B cell (primary cell): ENCODE measurements at regions not wholly inside any gene's neighbourhood (a gene's known extent, or its start where the extent isn't known, plus 50 kb on each side); places are given as distances from the start of the nearest gene placed in this dataset.

Experiments
- ATAC-seq: fragments of 200-7000 bp; cut with Tn5 transposase; one replicate; pipeline ENCODE4 v1.10.0; 2021; ENCODE audit warnings: low read depth, mild to moderate bottlenecking, moderate number of reproducible peaks, moderate library complexity
- CTCF ChIA-PET: fragments of 350-600 bp; sonication (Branson Sonifier 250); formaldehyde crosslinking; loops from one replicate; lab custom pipeline; 2021; ENCODE audit warnings: antibody characterized with exemption, inconsistent platforms; lab: Charles Lee
- POLR2A ChIA-PET: fragments of 350-600 bp; sonication (Branson Sonifier 250); formaldehyde crosslinking; loops from one replicate; lab custom pipeline; 2021; ENCODE audit warnings: antibody characterized with exemption; lab: Charles Lee
- DNase-seq: peaks from one replicate; pipeline ENCODE4 v3.0.0; 2013
- H2AFZ ChIP-seq: 2 replicates; pipeline ENCODE4 v1.6.1; 2012; ENCODE audit warnings: mild to moderate bottlenecking, low read depth, low read length; ENCODE audit not compliant: insufficient read depth, poor library complexity, severe bottlenecking
- H3K27ac ChIP-seq, 2 donors: 1 replicate in 1 of 2; 2 replicates in 1 of 2; pipeline ENCODE4 v1.5.1; 2012 to 2013; ENCODE audit warnings: low read length in 2 of 2, mild to moderate bottlenecking in 2 of 2, moderate library complexity in 1 of 2
- H3K27me3 ChIP-seq, 4 experiments: fragments of 200-600 bp in 1 of 4; sonication (generic) in 1 of 4; replicated peaks in 1 of 4; 1 replicate in 2 of 4; 2 replicates in 2 of 4; pipeline versions ENCODE4 v1.6.1 to v1.7.0; 2013 to 2016; ENCODE audit warnings: low read length in 3 of 4, mild to moderate bottlenecking in 2 of 4, mixed read lengths in 1 of 4, moderate library complexity in 1 of 4; ENCODE audit not compliant: insufficient read depth in 4 of 4, control insufficient read depth in 3 of 4; ENCODE audit errors: control extremely low read depth in 1 of 4
- H3K36me3 ChIP-seq, 2 experiments: replicated peaks in 1 of 2; 1 replicate in 1 of 2; 2 replicates in 1 of 2; pipeline versions ENCODE4 v1.6.1 to v1.7.1; 2013; ENCODE audit warnings: low read length in 1 of 2; ENCODE audit not compliant: insufficient read depth in 2 of 2, control insufficient read depth in 1 of 2; ENCODE audit errors: control extremely low read depth in 1 of 2, extremely low read depth in 1 of 2
- H3K4me1 ChIP-seq, 2 donors: fragments of 200-600 bp in 1 of 2; sonication (generic) in 1 of 2; 1 replicate in 1 of 2; 2 replicates in 1 of 2; pipeline versions ENCODE4 v1.5.1 to v1.6.1; 2013 to 2017; ENCODE audit warnings: low read length in 2 of 2; ENCODE audit not compliant: control insufficient read depth in 2 of 2, insufficient read depth in 2 of 2
- H3K4me2 ChIP-seq: replicated peaks from 2 replicates; pipeline ENCODE3; 2012; ENCODE audit warnings: mild to moderate bottlenecking, low read depth, low read length; ENCODE audit not compliant: poor library complexity, severe bottlenecking
- H3K4me3 ChIP-seq, 5 experiments: fragments of 200-600 bp in 1 of 5; sonication (generic) in 1 of 5; 1 replicate in 3 of 5; 2 replicates in 2 of 5; pipeline versions ENCODE4 v1.5.1 to v1.7.0; 2011 to 2016; ENCODE audit warnings: low read length in 4 of 5, mild to moderate bottlenecking in 4 of 5, low read depth in 2 of 5, control low read depth in 1 of 5, moderate library complexity in 1 of 5; ENCODE audit not compliant: insufficient read depth in 1 of 5; ENCODE audit errors: control extremely low read depth in 1 of 5, extremely low read depth in 1 of 5
- H3K79me2 ChIP-seq: fragments of 200-600 bp; sonication (generic); one replicate; pipeline ENCODE4 v1.6.0; 2016; ENCODE audit warnings: low read length; ENCODE audit not compliant: control insufficient read depth, insufficient read depth
- H3K9ac ChIP-seq: fragments of 200-600 bp; sonication (generic); 2 replicates; pipeline ENCODE4 v1.6.1; 2017; ENCODE audit warnings: mild to moderate bottlenecking, low read length, moderate library complexity
- H3K9me3 ChIP-seq, 3 donors: one replicate each; pipeline versions ENCODE4 v1.6.1 to v1.7.1; 2013; ENCODE audit warnings: low read length in 2 of 3; ENCODE audit not compliant: control insufficient read depth in 2 of 3, insufficient read depth in 1 of 3; ENCODE audit errors: control extremely low read depth in 1 of 3
- H4K20me1 ChIP-seq: 2 replicates; pipeline ENCODE4 v1.6.0; 2012; ENCODE audit warnings: mild to moderate bottlenecking, low read length; ENCODE audit not compliant: insufficient read depth, control insufficient read depth, poor library complexity, severe bottlenecking
- H3K27ac Mint-ChIP-seq: one replicate; pipeline ENCODE4 v1.8.0; 2021; ENCODE audit warnings: mixed read lengths
- H3K27me3 Mint-ChIP-seq: one replicate; pipeline ENCODE4 v1.8.0; 2021; ENCODE audit warnings: mixed read lengths
- H3K4me1 Mint-ChIP-seq: one replicate; pipeline ENCODE4 v1.8.0; 2021; ENCODE audit warnings: mixed read lengths
- H3K4me3 Mint-ChIP-seq: one replicate; pipeline ENCODE4 v1.8.0; 2021; ENCODE audit warnings: mixed read lengths
- H3K9me3 Mint-ChIP-seq: one replicate; pipeline ENCODE4 v1.8.0; 2022; ENCODE audit warnings: mixed read lengths; ENCODE audit not compliant: insufficient read depth
- EZH2 ChIP-seq: IDR thresholded peaks from 2 replicates; pipeline ENCODE4 v1.6.1; 2012; ENCODE audit warnings: borderline replicate concordance, low read depth, mild to moderate bottlenecking, moderate library complexity, low read length; ENCODE audit not compliant: insufficient read depth, poor library complexity, severe bottlenecking
- WGBS: methylation state at CpG from one replicate; pipeline ENCODE4 v1.1.5; 2013; ENCODE audit warnings: missing lambda C conversion rate; ENCODE audit not compliant: insufficient coverage; 5-methylcytosine and 5-hydroxymethylcytosine counted together
- intact Hi-C: fragments of 100-400 bp; cut with micrococcal nuclease; formaldehyde crosslinking; loops from one replicate; pipeline ENCODE4 v1.10.0; 2022
- TF ChIP-seq, protein P1 (sequence below): fragments of 200-600 bp; IDR thresholded peaks from one replicate; pipeline ENCODE4 v1.8.0; 2022; ENCODE audit warnings: antibody characterized with exemption, mild to moderate bottlenecking

DNA sequence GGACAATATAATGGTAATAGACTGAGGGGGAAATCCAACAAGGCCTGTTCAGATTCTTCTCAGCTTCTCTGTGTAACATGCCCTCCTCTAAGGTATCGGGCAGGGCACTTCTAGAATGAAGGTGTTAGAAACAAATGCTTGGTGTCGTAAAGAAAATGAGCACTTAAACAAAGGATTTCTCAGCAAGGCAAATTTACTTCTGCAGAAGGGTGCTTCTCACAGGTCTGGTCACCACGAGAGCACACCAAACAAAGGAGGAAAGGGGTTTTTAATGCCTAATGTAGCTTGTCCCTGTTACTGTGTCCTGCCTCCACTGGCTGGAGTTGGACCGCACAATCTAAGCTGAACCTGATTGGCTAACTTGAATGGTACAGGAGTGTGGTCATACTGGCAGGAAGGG lies 642.6 kb upstream of the CDH8 start:
- Histone ChIP-seq H3K27ac (no peak overlapping the region), H3K9ac (no peak overlapping the region), H3K4me1 (no peaks in the 10 kb centered on the region), H3K4me3 (no peak overlapping the region), H4K20me1 (no peaks in the 10 kb centered on the region), H3K36me3 (no peaks in the 10 kb centered on the region), H3K4me2 (no peak overlapping the region), H3K27me3 (no peaks in the 10 kb centered on the region), H2AFZ (no peak overlapping the region), H3K79me2 (no peaks in the 10 kb centered on the region), H3K9me3 (peaks cover 5 to 6% (median 6%) of the 10 kb centered on the region in 3 donors)
- ATAC-seq (no peak), DNase-seq (no peak)
- Mint-ChIP-seq H3K9me3 (peaks cover 14% of the 10 kb centered on the region), H3K27me3 (no peaks in the 10 kb centered on the region), H3K4me1 (no peaks in the 10 kb centered on the region), H3K4me3 (no peak overlapping the region), H3K27ac (no peak overlapping the region)
- ChIA-PET POLR2A (no interaction called here), CTCF (no interaction called here)
- WGBS = 78% methylated on average over 3 of the region's 4 CpGs
- intact Hi-C loops = no loop called here
- TF ChIP-seq, protein P1, sequence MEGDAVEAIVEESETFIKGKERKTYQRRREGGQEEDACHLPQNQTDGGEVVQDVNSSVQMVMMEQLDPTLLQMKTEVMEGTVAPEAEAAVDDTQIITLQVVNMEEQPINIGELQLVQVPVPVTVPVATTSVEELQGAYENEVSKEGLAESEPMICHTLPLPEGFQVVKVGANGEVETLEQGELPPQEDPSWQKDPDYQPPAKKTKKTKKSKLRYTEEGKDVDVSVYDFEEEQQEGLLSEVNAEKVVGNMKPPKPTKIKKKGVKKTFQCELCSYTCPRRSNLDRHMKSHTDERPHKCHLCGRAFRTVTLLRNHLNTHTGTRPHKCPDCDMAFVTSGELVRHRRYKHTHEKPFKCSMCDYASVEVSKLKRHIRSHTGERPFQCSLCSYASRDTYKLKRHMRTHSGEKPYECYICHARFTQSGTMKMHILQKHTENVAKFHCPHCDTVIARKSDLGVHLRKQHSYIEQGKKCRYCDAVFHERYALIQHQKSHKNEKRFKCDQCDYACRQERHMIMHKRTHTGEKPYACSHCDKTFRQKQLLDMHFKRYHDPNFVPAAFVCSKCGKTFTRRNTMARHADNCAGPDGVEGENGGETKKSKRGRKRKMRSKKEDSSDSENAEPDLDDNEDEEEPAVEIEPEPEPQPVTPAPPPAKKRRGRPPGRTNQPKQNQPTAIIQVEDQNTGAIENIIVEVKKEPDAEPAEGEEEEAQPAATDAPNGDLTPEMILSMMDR = no peak
- TF ChIP-seq EZH2 = no peak

DNA sequence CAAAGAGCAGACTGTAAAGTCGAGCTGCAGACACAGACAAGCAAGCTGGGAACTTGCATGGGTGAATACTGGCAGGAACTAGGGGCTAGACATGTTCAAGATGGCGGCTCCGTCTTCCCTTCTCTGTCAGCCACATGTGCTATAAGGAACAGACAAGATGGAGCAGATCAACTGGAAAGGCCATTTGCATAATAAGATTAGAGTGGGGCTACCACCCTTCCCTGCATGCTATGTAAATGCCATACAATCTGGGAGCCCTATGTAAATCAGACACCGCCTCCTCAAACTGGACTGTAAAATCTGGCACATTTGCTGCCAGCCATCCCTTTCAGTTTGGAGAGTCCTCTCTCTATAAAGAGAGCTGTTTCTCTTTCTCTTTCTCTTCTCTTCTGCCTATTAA lies 640.1 kb upstream of the CDH8 start:
- H3K9me3 Mint-ChIP-seq = peaks cover 16% of the 10 kb centered on the region

More for the DNA sequence above, 640.1 kb upstream of the CDH8 start:
- no peaks in the 10 kb centered on the region for H3K36me3 ChIP-seq
- H3K79me2 ChIP-seq = no peaks in the 10 kb centered on the region
- H3K4me2 ChIP-seq = no peak overlapping the region
- H3K27ac Mint-ChIP-seq = no peak overlapping the region
- no peaks in the 10 kb centered on the region for H3K4me1 ChIP-seq
- DNase-seq = no peak
- no peak overlapping the region for H2AFZ ChIP-seq
- H4K20me1 ChIP-seq = no peaks in the 10 kb centered on the region
- WGBS = 74% methylated on average over 4 of the region's 4 CpGs
- no peak overlapping the region for H3K4me3 Mint-ChIP-seq
- no peak overlapping the region for H3K4me3 ChIP-seq
- H3K27me3 ChIP-seq = no peaks in the 10 kb centered on the region
- TF ChIP-seq, protein P1 = no peak
- TF ChIP-seq EZH2 = no peak
- H3K4me1 Mint-ChIP-seq = no peaks in the 10 kb centered on the region
- intact Hi-C loops = no loop called here
- POLR2A ChIA-PET = no interaction called here
- no peak for ATAC-seq
- no peak overlapping the region for H3K27ac ChIP-seq
- H3K9ac ChIP-seq = no peak overlapping the region
- peaks cover 0 to 6% (median 5%) of the 10 kb centered on the region in 3 donors for H3K9me3 ChIP-seq
- H3K27me3 Mint-ChIP-seq = no peaks in the 10 kb centered on the region
- CTCF ChIA-PET = no interaction called here
